GM12873 (cell line): ENCODE measurements at regions not wholly inside any gene's neighbourhood (a gene's known extent, or its start where the extent isn't known, plus 50 kb on each side); places are given as distances from the start of the nearest gene placed in this dataset.

Experiments
- TF ChIP-seq, protein P1 (sequence below): IDR thresholded peaks from 2 replicates; pipeline ENCODE4 v1.5.1; 2012; ENCODE audit warnings: low read depth, mild to moderate bottlenecking, moderate library complexity, low read length, control low read depth; ENCODE audit not compliant: insufficient read depth; ENCODE audit errors: missing control alignments

DNA sequence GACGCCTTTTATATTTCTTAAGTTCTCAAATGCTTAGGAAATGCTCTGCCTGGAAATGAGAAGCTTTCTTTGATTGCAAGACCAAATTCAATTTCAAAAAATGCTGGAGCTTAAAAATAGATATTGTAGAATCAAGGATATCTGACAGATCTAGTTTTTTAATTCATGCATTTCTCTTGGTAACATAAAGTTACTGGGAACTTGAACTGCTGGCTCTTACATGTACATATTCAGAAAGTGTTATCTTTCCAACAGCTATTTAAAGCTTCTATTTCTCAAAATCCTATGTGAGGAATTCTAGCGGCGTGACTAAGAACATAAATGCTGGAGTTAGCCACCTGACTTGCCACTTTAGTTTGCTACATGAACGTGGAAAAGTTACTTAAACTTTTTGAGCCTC, 109.3 kb downstream of the C3orf38 start:
- TF ChIP-seq, protein P1, sequence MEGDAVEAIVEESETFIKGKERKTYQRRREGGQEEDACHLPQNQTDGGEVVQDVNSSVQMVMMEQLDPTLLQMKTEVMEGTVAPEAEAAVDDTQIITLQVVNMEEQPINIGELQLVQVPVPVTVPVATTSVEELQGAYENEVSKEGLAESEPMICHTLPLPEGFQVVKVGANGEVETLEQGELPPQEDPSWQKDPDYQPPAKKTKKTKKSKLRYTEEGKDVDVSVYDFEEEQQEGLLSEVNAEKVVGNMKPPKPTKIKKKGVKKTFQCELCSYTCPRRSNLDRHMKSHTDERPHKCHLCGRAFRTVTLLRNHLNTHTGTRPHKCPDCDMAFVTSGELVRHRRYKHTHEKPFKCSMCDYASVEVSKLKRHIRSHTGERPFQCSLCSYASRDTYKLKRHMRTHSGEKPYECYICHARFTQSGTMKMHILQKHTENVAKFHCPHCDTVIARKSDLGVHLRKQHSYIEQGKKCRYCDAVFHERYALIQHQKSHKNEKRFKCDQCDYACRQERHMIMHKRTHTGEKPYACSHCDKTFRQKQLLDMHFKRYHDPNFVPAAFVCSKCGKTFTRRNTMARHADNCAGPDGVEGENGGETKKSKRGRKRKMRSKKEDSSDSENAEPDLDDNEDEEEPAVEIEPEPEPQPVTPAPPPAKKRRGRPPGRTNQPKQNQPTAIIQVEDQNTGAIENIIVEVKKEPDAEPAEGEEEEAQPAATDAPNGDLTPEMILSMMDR = no peak

DNA sequence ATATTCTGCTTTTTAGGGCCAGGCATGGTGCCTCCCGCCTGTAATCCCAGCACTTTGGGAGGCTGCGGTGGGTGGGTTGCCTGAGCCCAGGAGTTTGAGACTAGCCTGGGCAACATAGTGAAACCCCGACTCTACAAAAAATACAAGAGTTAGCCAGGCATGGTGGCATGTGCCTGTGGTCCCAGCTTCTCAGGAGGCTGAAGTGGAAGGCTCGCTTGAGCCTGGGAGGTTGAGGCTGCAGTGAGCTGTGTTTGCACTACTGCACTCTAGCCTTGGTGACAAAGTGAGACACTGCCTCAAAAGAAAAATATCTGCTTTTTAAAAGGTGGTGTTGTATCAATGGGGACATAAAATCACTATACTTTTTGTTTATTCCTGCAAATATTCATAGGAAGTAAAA, 112.8 kb downstream of the C3orf38 start:
- TF ChIP-seq, protein P1 = no peak

DNA sequence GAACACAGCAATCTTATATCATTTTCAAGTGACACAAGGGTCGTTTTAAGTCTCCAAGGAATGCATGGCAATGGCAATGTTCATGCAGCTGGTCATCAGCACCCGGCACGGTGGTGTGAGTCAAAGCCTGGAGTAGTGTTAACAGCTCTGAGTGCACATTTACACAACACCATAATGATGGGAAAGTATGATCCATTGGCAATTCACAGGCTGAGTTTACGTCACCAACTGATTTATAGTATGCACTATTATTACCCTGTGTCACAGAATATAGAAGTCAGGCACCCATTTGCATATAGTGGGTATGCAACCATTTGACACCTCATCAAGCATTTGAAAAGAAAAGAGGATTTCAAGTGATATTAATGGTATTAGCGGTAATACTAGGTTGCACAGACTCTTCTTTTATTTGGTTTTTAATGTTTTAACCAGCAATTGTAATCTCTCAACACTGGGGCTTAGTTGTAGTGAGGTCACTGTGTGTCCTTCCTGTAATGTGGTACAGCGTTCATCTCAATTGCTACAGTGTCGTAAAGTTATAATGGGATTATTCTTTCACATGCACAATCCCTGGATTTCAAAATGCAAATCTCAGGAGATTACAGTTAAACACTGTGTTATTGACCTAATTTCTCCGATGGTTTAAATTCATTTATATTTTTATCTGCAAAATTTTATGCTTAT, 113.8 kb downstream of the C3orf38 start:
- TF ChIP-seq, protein P1 = no peak

DNA sequence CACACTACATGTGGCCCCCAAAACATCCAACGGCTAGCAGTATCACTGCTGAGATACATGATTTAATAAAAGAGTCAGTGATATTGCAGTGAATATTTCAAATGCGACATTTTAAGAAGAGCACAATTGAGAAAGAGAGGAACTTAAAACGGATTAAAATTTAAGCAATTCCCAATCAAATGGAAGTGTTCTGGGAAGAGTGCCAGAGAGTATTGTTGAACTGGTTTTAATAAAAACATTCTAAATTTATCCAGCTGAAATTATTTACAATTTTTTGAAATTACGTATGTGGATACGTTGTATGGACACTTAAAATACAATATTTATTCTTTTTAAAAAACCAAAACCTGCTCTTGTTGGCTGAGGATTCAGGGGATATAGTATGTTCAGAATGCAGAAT, 117.7 kb downstream of the C3orf38 start:
- TF ChIP-seq, protein P1 = no peak

DNA sequence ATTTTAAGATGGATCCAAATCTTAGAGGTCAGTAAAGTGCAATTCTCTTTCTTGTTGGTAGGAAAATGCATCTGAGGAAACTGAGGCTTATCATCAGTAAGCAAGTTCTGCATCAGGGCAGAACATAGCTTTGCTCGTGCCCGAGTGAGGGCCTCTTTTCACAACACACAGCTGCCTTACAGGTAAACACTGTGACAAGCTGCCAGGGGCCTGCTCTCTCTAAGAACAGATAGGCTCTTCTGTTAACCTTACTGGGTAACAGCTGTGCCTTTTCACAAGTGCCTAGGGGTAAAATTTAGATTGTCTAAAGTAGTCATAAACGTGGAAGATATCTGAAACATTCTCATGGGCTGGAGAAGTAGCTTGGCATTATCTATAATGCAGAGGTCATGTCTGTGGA, 118.1 kb downstream of the C3orf38 start:
- TF ChIP-seq, protein P1 = no peak

DNA sequence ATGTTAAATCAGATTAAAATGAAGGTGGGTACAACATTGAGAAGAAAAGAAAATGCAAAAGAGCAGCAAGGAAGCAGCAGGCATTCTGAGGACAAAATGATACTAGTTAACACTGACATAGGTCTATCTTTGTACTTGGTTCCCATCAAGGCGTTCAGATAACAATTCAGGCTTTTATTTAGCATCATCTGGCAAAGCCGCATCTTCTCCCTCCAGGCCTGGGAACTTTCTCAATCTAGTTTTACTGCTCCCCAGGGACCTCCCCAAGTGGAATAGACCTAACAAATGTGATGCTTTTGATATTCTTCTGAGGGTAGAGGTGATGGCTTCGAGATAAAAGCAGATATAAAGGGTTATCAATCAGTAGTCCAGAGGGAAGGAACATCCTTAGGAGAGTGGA, 130.6 kb downstream of the C3orf38 start:
- TF ChIP-seq, protein P1 = no peak

DNA sequence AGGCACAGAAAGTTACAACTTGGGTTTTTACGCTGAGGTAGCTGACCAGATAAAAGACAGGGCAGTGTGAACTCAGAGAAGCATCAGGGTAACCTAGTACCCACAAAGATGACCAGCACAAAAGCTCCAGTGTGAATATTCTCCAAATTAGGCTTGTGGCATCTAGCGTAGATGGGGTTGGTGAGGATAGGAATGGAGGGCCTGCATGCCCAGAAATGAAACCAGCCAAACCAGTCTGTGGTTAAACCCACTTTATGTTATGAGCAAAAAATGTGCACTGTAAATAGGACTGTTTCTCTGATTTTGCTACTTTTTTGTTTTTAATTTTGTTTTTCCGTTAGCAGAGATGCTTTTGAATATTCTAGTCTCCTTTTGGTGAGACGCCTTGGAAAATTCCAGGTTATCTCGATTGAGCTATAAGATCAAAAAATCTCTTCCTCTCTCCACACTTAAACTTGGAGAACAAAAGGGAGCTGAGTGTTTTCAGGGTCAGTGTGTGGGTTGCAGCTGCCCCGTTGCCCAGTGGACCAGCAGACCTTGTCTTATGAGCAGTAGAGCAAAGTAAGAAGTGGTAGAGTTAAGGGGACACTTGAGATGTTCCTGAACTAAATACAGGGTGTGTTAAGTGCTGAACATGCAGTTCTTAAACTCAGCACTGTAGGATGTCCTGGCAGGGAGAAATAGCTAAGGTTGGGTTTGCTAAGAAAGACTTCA, 132.9 kb downstream of the C3orf38 start:
- TF ChIP-seq, protein P1 = no peak
